Activated CD4-positive, alpha-beta T cell treated with anti-CD3 and anti-CD28 coated beads for 36 hours (primary cell): ENCODE measurements at regions not wholly inside any gene's neighbourhood (a gene's known extent, or its start where the extent isn't known, plus 50 kb on each side); places are given as distances from the start of the nearest gene placed in this dataset.

Experiments
- ATAC-seq: fragments of 200-7000 bp; cut with Tn5 transposase; one replicate; pipeline ENCODE4 v1.10.0; 2021; ENCODE audit warnings: mild to moderate bottlenecking, moderate library complexity
- CTCF ChIA-PET: fragments of 350-600 bp; sonication (Branson Sonifier 250); formaldehyde crosslinking; loops from one replicate; lab custom pipeline; 2021; ENCODE audit warnings: antibody characterized with exemption; lab: Charles Lee
- POLR2A ChIA-PET: fragments of 350-600 bp; sonication (Branson Sonifier 250); formaldehyde crosslinking; loops from one replicate; lab custom pipeline; 2021; ENCODE audit warnings: antibody characterized with exemption, inconsistent platforms; lab: Charles Lee
- DNase-seq: peaks from one replicate; pipeline ENCODE4 v3.0.0-alpha.2; 2020
- H3K27ac Mint-ChIP-seq: one replicate; pipeline ENCODE4 v1.8.0; 2021; ENCODE audit warnings: mixed read lengths
- H3K27me3 Mint-ChIP-seq: one replicate; pipeline ENCODE4 v1.8.0; 2021; ENCODE audit warnings: mixed read lengths
- H3K36me3 Mint-ChIP-seq: one replicate; pipeline ENCODE4 v1.8.0; 2021; ENCODE audit warnings: low read depth, mixed read lengths
- H3K4me1 Mint-ChIP-seq: one replicate; pipeline ENCODE4 v1.8.0; 2021; ENCODE audit warnings: mixed read lengths
- H3K4me3 Mint-ChIP-seq: one replicate; pipeline ENCODE4 v1.8.0; 2021; ENCODE audit warnings: mild to moderate bottlenecking, moderate library complexity, mixed read lengths
- H3K9me3 Mint-ChIP-seq: one replicate; pipeline ENCODE4 v1.8.0; 2021; ENCODE audit warnings: low read depth, mixed read lengths
- intact Hi-C, 2 experiments: fragments of 100-400 bp; cut with DNase I in 1 of 2; cut with micrococcal nuclease in 1 of 2; formaldehyde crosslinking; loops; one replicate each; pipeline versions ENCODE4 v1.14.2 to v1.15.1; 2022 to 2024; cut with DNase I, micrococcal nuclease

DNA sequence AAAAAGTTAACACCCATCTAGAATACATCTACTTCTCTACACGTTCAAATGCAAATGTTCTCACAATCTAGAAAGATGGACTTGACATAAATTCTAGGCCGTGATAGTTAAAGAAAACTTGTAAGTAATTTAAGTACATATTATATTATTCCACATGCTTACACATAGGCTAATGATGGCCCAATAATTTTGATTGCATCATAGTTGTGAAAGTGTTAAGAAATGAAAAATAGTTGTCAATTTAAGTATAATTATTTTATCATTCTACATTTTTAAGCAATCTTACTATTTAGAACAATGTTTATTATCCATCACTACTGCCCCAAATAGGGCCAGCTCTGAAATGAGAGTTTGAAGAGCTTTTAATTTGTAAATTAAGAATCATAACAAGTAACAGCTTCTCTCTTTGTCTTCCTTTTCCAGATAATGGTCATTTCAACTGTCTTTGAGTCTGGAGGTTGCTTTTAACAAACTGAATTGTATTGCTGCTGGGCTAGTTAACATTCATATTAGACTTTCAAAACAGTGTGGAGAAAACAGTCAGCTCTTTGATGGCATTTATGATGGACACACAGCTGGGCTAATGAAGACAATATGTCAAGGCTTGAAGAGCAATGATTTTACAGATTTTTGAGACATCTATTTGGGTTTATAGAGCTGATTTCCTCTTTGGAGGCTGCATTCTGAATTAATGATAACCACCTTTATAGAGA, 246.1 kb upstream of the KCNH8 start:
- no peaks in the 10 kb centered on the region for H3K27me3 Mint-ChIP-seq
- no peaks in the 10 kb centered on the region for H3K36me3 Mint-ChIP-seq
- no peak for ATAC-seq
- intact Hi-C loops, result no loop called here
- H3K27ac Mint-ChIP-seq, result no peak overlapping the region
- H3K4me3 Mint-ChIP-seq, result no peak overlapping the region
- ChIA-PET POLR2A (no interaction called here), CTCF (interaction anchor here (0.7 to 1.4 kb wide), 2 partner anchors 12 to 54 kb away, joined by 3 to 7 read pairs; no protein-coding TSS in a partner anchor)
- H3K4me1 Mint-ChIP-seq, result peaks cover 11% of the 10 kb centered on the region
- no peak for DNase-seq
- no peaks in the 10 kb centered on the region for H3K9me3 Mint-ChIP-seq

DNA sequence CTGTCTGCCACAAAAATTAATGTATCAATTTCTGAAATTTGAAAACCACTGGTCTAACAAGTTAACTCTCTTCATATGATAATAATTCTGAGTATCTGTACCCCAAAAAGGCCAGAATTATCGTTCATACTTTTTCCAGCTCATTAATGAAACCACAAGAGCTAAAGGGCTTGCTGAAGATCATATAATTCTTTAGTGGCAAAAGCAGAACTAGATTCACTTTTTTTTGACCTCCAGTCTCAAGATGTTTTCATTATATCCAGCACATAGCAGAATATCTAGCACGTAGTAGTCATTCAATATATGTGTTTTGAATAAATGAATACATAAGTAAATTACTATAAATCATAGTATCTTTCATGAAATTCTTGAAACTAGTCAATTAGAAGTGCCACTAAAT, 246.7 kb upstream of the KCNH8 start:
- intact Hi-C loops, result no loop called here
- Mint-ChIP-seq H3K27me3 (no peaks in the 10 kb centered on the region), H3K9me3 (no peaks in the 10 kb centered on the region), H3K4me3 (no peak overlapping the region), H3K36me3 (no peaks in the 10 kb centered on the region), H3K27ac (no peak overlapping the region), H3K4me1 (peaks cover 11% of the 10 kb centered on the region)
- ChIA-PET CTCF (interaction anchor here (1.2 to 1.4 kb wide), 2 partner anchors 12 to 17 kb away, joined by 3 to 7 read pairs; no protein-coding TSS in a partner anchor), POLR2A (interaction anchor here (0.7 kb wide), 1 partner anchor 1109 kb away, joined by 3 read pairs; no protein-coding TSS in a partner anchor)
- ATAC-seq (no peak), DNase-seq (no peak)

DNA sequence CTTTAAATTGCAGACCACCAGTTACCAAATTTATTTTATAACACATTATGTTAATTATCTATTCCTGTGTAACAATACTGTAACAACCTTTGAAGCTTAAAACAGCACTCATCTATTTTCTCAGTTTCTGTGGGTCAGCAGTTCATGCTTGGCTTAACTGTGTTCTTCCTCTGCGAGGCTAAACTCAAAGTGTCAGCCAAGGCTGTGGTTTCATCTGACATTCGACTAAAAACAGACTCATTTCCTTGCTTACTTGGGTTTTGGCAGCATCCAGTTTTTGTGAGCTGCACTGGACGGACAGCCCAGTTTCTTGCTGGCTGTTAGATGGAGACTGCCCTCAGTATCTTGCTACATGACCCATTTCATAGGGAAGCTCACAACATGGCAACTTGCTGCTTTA, 247.3 kb upstream of the KCNH8 start:
- peaks cover 11% of the 10 kb centered on the region for H3K4me1 Mint-ChIP-seq
- CTCF ChIA-PET, result interaction anchor here (1.2 to 1.4 kb wide), 2 partner anchors 13 to 17 kb away, joined by 3 to 7 read pairs; no protein-coding TSS in a partner anchor
- intact Hi-C loops, result no loop called here
- H3K27me3 Mint-ChIP-seq, result peaks cover 3% of the 10 kb centered on the region
- H3K9me3 Mint-ChIP-seq, result no peaks in the 10 kb centered on the region
- H3K27ac Mint-ChIP-seq, result no peak overlapping the region
- no peaks in the 10 kb centered on the region for H3K36me3 Mint-ChIP-seq
- POLR2A ChIA-PET, result interaction anchor here (0.7 kb wide), 1 partner anchor 1108 kb away, joined by 3 read pairs; no protein-coding TSS in a partner anchor
- no peak for ATAC-seq
- no peak overlapping the region for H3K4me3 Mint-ChIP-seq
- DNase-seq, result no peak

DNA sequence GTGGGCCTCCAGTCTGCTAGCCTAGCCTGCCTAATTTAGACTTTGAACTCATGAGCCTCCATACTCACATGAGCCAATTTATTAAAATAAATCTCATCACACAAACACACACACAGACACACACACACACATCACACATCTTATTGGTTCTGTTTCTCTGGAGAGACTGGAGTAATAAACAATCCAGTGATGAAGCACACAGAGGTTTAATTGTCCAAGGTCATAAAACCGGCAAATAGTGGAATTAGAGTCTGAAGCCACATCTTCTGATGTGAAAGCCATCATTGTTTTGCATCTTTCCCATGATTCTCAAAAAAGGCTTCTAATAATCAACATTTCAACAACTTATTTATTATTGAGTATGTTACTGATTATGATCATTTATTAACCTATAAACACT, 249.4 kb upstream of the KCNH8 start:
- H3K27me3 Mint-ChIP-seq, result peaks cover 3% of the 10 kb centered on the region
- ATAC-seq (no peak), DNase-seq (no peak)
- peaks cover 11% of the 10 kb centered on the region for H3K4me1 Mint-ChIP-seq
- no peaks in the 10 kb centered on the region for H3K36me3 Mint-ChIP-seq
- intact Hi-C loops, result no loop called here
- POLR2A ChIA-PET, result no interaction called here
- H3K27ac Mint-ChIP-seq, result no peak overlapping the region
- no peaks in the 10 kb centered on the region for H3K9me3 Mint-ChIP-seq
- no peak overlapping the region for H3K4me3 Mint-ChIP-seq
- CTCF ChIA-PET, result no interaction called here

DNA sequence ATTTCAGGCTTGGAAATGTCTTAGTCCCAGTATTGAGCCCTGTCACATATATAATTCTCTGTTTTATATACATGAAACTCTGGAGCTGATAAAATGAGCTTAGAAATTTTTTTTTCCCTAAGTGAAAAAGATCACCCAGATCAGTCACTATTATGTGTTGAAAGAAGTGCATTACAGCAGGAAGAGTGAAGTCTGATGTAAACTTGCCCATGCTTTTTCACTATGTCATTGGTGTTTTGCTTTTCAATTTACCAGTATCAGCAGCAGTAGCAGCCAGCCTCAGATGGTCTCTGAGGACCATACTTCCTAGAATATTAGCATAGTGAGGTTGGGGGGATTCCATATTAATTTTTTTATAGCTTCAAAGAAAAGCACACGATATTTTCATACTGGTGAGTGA, 255.6 kb upstream of the KCNH8 start:
- no peaks in the 10 kb centered on the region for H3K36me3 Mint-ChIP-seq
- no peak overlapping the region for H3K27ac Mint-ChIP-seq
- peaks cover 13% of the 10 kb centered on the region for H3K27me3 Mint-ChIP-seq
- peaks cover 27% of the 10 kb centered on the region for H3K4me1 Mint-ChIP-seq
- no peak overlapping the region for H3K4me3 Mint-ChIP-seq
- ATAC-seq, result no peak
- no peak for DNase-seq
- no peaks in the 10 kb centered on the region for H3K9me3 Mint-ChIP-seq
- ChIA-PET POLR2A (no interaction called here), CTCF (interaction anchor here (1.3 to 1.7 kb wide), 2 partner anchors 59 to 100 kb away, joined by 3 to 5 read pairs; no protein-coding TSS in a partner anchor)
- intact Hi-C loops, result no loop called here

DNA sequence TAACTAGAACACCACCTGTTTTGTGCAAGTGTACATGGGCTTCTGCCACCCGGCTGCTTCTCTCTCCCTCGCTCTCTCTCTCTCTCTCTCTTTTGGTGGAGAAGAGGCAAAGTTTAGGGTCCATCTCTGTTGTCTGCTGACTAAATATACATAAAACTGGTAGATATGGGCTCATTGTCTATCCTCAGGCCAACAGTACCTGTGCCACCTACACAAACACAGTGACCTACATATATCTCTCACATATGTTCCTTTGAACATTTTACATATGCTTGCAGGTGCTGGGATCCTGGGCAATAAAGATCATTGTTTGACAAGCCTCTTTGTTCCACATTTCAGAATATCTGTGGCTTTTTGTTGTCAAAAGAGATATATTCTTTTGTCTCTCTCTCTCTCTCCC, 256.3 kb upstream of the KCNH8 start:
- DNase-seq, result no peak
- ChIA-PET CTCF (interaction anchor here (1.3 to 2.4 kb wide), 2 partner anchors 21 to 44 kb away, joined by 3 to 8 read pairs; no protein-coding TSS in a partner anchor), POLR2A (interaction anchor here (0.6 kb wide), 2 partner anchors 19 to 453 kb away, joined by 3 to 5 read pairs; no protein-coding TSS in a partner anchor)
- Mint-ChIP-seq H3K9me3 (no peaks in the 10 kb centered on the region), H3K27ac (peak overlapping the region; percentile 61), H3K36me3 (no peaks in the 10 kb centered on the region), H3K4me1 (peaks cover 30% of the 10 kb centered on the region), H3K27me3 (peaks cover 16% of the 10 kb centered on the region), H3K4me3 (no peak overlapping the region)
- ATAC-seq, result peak; percentile 27
- intact Hi-C loops, result no loop called here

DNA sequence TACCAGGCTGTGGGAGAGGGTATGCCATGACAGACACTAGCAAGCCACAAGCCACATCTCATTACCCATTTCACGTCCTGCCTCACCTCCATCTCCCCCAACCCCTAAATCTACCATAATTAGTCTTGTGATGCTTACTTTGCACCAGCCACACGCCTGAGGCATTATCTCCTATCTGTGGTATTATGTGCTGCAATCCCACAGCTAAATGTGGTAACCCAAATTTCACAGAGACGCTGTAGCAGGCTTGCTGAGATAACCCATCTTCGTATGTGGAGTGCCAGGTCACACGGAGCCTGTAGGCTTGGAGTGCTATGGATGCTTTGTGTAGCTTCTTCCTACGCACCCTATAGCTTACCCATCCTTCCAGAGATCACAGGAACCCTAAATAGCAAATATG, 256.7 kb upstream of the KCNH8 start:
- no peak overlapping the region for H3K4me3 Mint-ChIP-seq
- peaks cover 18% of the 10 kb centered on the region for H3K27me3 Mint-ChIP-seq
- no peaks in the 10 kb centered on the region for H3K36me3 Mint-ChIP-seq
- ChIA-PET POLR2A (interaction anchor here (0.6 kb wide), 3 partner anchors 18 to 453 kb away, joined by 3 to 5 read pairs (median 3); no protein-coding TSS in a partner anchor), CTCF (interaction anchor here (1.2 to 2.4 kb wide), 3 partner anchors 22 to 97 kb away, joined by 3 to 8 read pairs (median 6); no protein-coding TSS in a partner anchor)
- ATAC-seq (peak; percentile 69), DNase-seq (peak; percentile 30)
- intact Hi-C loops, result no loop called here
- H3K27ac Mint-ChIP-seq, result peak overlapping the region; percentile 24
- peaks cover 32% of the 10 kb centered on the region for H3K4me1 Mint-ChIP-seq
- H3K9me3 Mint-ChIP-seq, result no peaks in the 10 kb centered on the region

DNA sequence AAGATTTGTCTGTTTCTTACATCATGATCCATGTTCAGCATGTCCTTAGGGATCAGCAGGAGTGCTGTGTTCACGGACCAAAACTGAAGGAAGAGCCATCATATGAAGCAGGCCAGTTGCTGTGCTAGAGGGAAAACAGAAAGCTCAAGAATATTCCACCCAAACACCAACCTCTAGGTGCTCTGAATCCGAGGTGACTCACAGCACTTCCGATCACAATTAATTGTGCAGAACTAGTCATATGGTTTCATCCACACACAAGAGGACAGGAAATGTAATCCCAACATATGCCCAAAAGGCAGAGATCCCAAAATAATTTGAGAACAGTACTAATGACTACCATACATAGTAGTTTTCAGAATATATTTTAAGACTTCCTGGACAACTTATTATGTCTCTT, 257.9 kb upstream of the KCNH8 start:
- H3K4me3 Mint-ChIP-seq, result no peak overlapping the region
- H3K27me3 Mint-ChIP-seq, result peaks cover 16% of the 10 kb centered on the region
- no peak for DNase-seq
- H3K36me3 Mint-ChIP-seq, result no peaks in the 10 kb centered on the region
- intact Hi-C loops, result no loop called here
- ChIA-PET POLR2A (interaction anchor here (0.6 to 1.1 kb wide), 3 partner anchors 13 to 43 kb away, joined by 3 to 7 read pairs (median 3); no protein-coding TSS in a partner anchor), CTCF (interaction anchor here (1.2 to 2.4 kb wide), 3 partner anchors 13 to 98 kb away, joined by 3 to 8 read pairs (median 6); no protein-coding TSS in a partner anchor)
- H3K27ac Mint-ChIP-seq, result no peak overlapping the region
- ATAC-seq, result no peak
- no peaks in the 10 kb centered on the region for H3K9me3 Mint-ChIP-seq
- H3K4me1 Mint-ChIP-seq, result peaks cover 32% of the 10 kb centered on the region

DNA sequence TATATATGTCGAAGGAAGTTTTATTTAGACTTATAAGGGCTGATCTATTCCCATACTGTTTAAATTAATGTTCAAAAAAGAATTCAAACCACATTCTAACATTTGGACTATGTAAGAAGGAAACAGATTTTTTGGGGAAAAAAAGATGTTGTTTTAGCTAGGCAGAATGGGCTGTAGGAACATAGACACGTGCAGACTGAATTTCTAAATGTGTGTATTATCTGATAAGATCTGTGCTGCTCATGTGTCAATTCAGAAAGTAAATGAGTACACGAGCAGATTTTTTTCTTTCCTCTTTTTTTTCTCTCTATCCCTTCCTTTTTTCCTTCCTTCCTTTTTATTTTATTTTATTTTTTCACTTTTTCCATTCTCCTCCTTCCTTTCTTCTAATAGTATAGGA, 259.5 kb upstream of the KCNH8 start:
- CTCF ChIA-PET, result interaction anchor here (0.8 to 1.5 kb wide), 3 partner anchors 14 to 45 kb away, joined by 3 to 4 read pairs (median 3); no protein-coding TSS in a partner anchor

DNA sequence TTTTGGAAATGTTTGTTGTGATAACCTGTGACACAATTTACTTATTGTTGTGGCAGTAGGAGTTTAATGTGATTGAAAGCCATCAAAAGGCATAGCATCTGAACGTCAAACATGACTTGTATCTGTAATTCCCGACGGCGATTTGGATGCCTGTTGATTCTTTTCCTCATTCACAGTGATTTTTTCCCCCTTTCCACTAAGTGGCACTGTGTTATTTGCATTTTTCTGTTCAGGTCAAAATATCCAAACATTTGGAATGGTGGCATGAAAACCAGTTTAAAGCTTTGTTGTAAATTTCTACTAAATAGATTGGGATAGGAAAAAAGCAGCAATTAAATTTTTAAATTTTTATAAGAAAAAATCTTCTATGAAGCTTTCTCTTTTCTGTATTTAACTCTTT, 259.9 kb upstream of the KCNH8 start:
- ATAC-seq, result no peak
- H3K4me3 Mint-ChIP-seq, result no peak overlapping the region
- no peak overlapping the region for H3K27ac Mint-ChIP-seq
- ChIA-PET CTCF (interaction anchor here (1.4 to 1.5 kb wide), 2 partner anchors 14 to 45 kb away, joined by 3 to 4 read pairs; no protein-coding TSS in a partner anchor), POLR2A (no interaction called here)
- H3K36me3 Mint-ChIP-seq, result no peaks in the 10 kb centered on the region
- no peaks in the 10 kb centered on the region for H3K9me3 Mint-ChIP-seq
- no peak for DNase-seq
- H3K4me1 Mint-ChIP-seq, result peaks cover 32% of the 10 kb centered on the region
- intact Hi-C loops, result no loop called here
- H3K27me3 Mint-ChIP-seq, result peaks cover 16% of the 10 kb centered on the region

More for the DNA sequence above, 259.5 kb upstream of the KCNH8 start:
- POLR2A ChIA-PET, result no interaction called here
- Mint-ChIP-seq H3K4me1 (peaks cover 32% of the 10 kb centered on the region), H3K4me3 (no peak overlapping the region), H3K27ac (no peak overlapping the region), H3K36me3 (no peaks in the 10 kb centered on the region), H3K27me3 (peaks cover 16% of the 10 kb centered on the region), H3K9me3 (no peaks in the 10 kb centered on the region)
- ATAC-seq, result no peak
- intact Hi-C loops, result no loop called here
- DNase-seq, result no peak

DNA sequence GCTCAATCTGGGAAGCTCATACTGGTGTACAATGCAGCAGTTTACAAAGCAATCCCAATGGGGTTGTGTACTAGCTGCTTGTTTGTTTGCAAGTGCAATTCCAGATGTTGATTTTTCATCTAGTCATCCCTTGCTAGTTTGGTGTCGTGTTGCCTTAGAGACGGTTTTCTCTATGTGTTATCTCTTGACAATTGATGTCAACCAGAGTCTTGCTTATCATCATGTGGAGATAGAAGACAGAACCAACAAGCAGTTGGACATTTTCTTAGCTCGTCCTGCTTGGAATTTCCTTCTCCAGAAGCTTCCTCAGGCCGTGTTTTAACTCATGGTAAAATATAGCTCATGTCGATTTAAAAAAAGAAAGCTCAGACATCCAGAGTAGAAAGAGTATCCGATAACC, 262.0 kb upstream of the KCNH8 start:
- peaks cover 2% of the 10 kb centered on the region for H3K9me3 Mint-ChIP-seq
- no peaks in the 10 kb centered on the region for H3K36me3 Mint-ChIP-seq
- DNase-seq (no peak), ATAC-seq (no peak)
- H3K27ac Mint-ChIP-seq, result no peak overlapping the region
- H3K27me3 Mint-ChIP-seq, result peaks cover 15% of the 10 kb centered on the region
- peaks cover 19% of the 10 kb centered on the region for H3K4me1 Mint-ChIP-seq
- no peak overlapping the region for H3K4me3 Mint-ChIP-seq
- ChIA-PET POLR2A (no interaction called here), CTCF (interaction anchor here (0.7 kb wide), 1 partner anchor 17 kb away, joined by 3 read pairs; no protein-coding TSS in a partner anchor)
- intact Hi-C loops, result no loop called here
